ENCODE measurements at regions not wholly inside any gene's neighbourhood (a gene's known extent, or its start where the extent isn't known, plus 50 kb on each side); places are given as distances from the start of the nearest gene placed in this dataset.

DNA sequence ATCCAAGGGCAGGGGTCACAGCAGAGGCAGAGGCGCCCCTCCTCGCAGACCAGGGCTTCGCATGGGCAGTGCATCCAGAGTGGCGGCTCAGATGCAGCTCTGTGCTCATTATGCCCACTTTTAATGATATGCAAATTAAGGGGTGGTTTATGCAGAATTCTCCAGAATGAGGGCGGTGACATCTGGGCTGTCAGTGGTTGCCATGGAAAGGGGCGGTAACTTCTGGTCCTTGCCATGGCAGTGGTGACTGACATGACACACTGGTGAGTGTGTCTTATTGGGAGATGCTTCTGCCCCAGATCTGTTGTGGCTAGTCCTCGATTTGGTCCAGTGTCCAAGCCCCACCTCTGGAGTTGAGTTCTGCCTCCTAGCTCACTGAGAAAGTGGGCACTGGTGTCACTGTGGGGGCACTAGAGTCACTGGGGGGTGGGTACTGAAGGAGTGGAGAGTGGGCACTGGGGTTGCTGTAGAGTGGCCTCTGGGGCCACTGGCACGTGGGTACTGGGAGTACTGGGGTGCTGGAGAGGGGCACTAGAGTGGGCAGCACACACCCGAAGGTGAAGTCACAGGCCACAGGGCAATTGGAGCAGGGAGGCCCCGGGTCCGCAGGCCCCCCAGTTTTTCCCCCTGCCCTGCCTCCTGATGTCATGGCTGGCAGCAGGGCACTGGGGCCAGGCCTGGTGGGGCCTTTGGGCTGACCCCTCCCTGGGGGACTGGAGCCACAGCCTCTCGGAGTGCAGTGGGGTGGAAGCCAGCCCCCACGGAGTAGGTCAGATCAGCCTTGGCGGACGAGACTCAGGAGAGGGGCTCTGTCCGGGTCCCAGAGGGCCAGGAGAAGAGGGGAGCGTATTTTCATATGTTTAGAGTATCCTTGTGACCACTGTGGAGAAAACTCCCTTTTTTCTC lies 98.6 kb upstream of the NKX1-1 start:
- no peak overlapping the region for H3K4me3 ChIP-seq (ENCODE audit: low read length in 2 of 2)
- no peak overlapping the region for H3K27ac ChIP-seq (ENCODE audit: low read depth, low read length)
- H3K4me3 Mint-ChIP-seq = no peak overlapping the region
- H3K27me3 Mint-ChIP-seq = peaks cover 2 to 8% of the 10 kb centered on the region in 2 donors
- H3K27ac Mint-ChIP-seq = no peak overlapping the region
- H3K4me1 Mint-ChIP-seq = no peaks in the 10 kb centered on the region
- no peaks in the 10 kb centered on the region for H3K36me3 ChIP-seq (ENCODE audit: insufficient read depth, low read length)
- H3K36me3 Mint-ChIP-seq = no peaks in the 10 kb centered on the region
- ChIA-PET CTCF (ENCODE audit: partially characterized antibody) (no interaction called here), POLR2A (ENCODE audit: partially characterized antibody) (no interaction called here)
- intact Hi-C loops (cut with micrococcal nuclease) = no loop called here
- no peak for DNase-seq
- no peaks in the 10 kb centered on the region for H3K9me3 ChIP-seq (ENCODE audit: control insufficient read depth in 1 of 2, low read length in 2 of 2)
- no peaks in the 10 kb centered on the region for H3K9me3 Mint-ChIP-seq
- H3K4me1 ChIP-seq (ENCODE audit: insufficient read depth, low read length) = no peaks in the 10 kb centered on the region
- no peaks in the 10 kb centered on the region for H3K27me3 ChIP-seq (ENCODE audit: insufficient read depth, low read length)

DNA sequence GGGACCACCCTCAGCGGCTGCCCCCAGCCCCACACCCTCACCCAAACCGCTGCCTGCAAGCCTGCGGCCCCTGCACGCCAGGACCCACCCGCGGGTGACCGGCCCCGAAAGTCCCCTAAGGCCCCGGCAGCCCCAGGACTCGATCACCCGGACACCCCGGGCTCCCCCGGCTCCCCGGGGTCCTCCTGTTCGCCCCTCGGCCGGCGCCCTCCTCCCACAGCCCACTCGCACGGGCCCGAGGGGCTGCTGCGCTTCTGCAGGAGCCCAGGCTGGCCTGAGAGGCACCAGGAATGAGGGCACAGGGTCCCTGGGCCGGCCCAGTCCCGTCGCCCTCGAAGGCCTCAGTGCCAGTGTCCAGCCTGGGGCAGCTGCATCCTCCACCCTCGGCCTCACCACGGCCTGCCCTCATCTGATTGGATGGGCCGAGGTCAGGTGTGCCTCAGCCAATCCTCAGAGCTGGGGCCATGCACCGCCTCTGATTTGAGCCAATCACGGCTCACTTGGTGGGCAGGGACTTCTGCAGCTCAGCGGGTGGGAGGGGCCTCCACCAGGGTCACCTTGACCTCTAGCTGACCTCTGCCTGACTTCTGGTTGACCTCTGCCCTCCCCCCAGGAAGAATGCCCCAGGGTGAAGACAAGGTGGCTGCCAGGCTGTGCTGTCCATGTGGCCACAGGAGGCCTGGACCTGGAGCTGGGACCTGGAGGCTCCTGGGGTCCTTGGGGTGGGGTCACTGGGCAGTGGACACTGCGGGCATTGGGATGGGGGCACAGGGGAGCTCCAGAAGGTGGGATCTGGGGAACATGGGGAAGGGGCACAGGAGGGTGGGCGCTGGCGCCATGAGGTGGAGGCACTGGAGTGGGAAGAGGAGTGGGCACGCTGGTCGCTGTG lies 97.6 kb upstream of the NKX1-1 start:
- Mint-ChIP-seq H3K27ac (no peak overlapping the region), H3K9me3 (no peaks in the 10 kb centered on the region), H3K36me3 (no peaks in the 10 kb centered on the region), H3K4me1 (no peaks in the 10 kb centered on the region), H3K27me3 (peaks cover 2 to 7% of the 10 kb centered on the region in 2 donors), H3K4me3 (no peak overlapping the region)
- ChIA-PET CTCF (ENCODE audit: partially characterized antibody) (no interaction called here), POLR2A (ENCODE audit: partially characterized antibody) (no interaction called here)
- Histone ChIP-seq H3K9me3 (ENCODE audit: control insufficient read depth in 1 of 2, low read length in 2 of 2) (no peaks in the 10 kb centered on the region), H3K36me3 (ENCODE audit: insufficient read depth, low read length) (no peaks in the 10 kb centered on the region), H3K27ac (ENCODE audit: low read depth, low read length) (no peak overlapping the region), H3K4me3 (ENCODE audit: low read length in 2 of 2) (no peak overlapping the region), H3K4me1 (ENCODE audit: insufficient read depth, low read length) (no peaks in the 10 kb centered on the region), H3K27me3 (ENCODE audit: insufficient read depth, low read length) (no peaks in the 10 kb centered on the region)
- intact Hi-C loops (cut with micrococcal nuclease) = no loop called here
- no peak for DNase-seq

DNA sequence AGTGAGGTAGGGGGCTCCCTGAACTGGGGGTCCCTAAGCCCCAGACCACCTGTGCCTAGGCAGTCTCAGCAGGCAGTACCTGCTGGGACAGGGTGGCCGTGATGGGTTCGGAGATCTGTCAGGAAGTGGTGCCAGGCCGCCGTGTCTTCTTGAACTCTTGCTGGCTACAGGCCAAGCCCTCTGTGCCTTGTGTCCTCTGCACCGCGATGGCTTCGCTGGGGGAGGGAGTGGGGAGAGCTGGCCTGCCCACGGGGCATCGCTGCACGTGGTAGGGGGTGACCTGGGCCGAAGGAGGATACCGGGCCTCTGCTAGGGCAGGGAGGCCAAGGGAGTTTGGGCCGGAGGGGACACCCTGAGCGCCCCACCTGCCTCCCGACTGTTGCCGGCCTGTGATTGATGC lies 96.7 kb upstream of the NKX1-1 start:
- Histone ChIP-seq H3K27ac (ENCODE audit: low read depth, low read length) (no peak overlapping the region), H3K36me3 (ENCODE audit: insufficient read depth, low read length) (no peaks in the 10 kb centered on the region), H3K4me1 (ENCODE audit: insufficient read depth, low read length) (no peaks in the 10 kb centered on the region), H3K4me3 (ENCODE audit: low read length in 2 of 2) (no peak overlapping the region), H3K9me3 (ENCODE audit: control insufficient read depth in 1 of 2, low read length in 2 of 2) (no peaks in the 10 kb centered on the region), H3K27me3 (ENCODE audit: insufficient read depth, low read length) (no peaks in the 10 kb centered on the region)
- H3K27ac Mint-ChIP-seq = no peak overlapping the region
- H3K9me3 Mint-ChIP-seq = no peaks in the 10 kb centered on the region
- ChIA-PET CTCF (ENCODE audit: partially characterized antibody) (no interaction called here), POLR2A (ENCODE audit: partially characterized antibody) (no interaction called here)
- H3K4me3 Mint-ChIP-seq = no peak overlapping the region
- H3K4me1 Mint-ChIP-seq = no peaks in the 10 kb centered on the region
- H3K36me3 Mint-ChIP-seq = no peaks in the 10 kb centered on the region
- peaks cover 2 to 7% of the 10 kb centered on the region in 2 donors for H3K27me3 Mint-ChIP-seq
- intact Hi-C loops (cut with micrococcal nuclease) = no loop called here
- DNase-seq = no peak

DNA sequence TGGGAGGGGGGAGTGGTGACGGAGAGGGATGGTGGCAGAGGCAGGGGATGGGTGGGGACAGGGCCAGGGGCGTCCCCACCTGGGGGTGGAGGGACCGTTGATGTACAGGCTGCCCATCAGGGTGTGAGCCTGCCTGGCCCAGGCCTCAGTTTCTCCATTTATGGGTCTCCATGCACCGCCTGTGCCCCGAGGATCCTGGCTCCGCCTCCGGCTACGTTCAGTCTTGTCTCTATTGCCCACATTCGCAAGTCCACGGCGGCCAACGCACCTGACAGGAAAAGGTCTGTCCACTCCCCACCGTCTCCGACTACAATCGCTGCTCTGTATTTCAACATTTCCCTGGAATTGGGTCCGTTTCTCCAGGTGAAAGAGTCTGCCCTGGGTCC lies 96.3 kb upstream of the NKX1-1 start:
- Mint-ChIP-seq H3K9me3 (no peaks in the 10 kb centered on the region), H3K36me3 (no peaks in the 10 kb centered on the region), H3K4me1 (no peaks in the 10 kb centered on the region), H3K27me3 (peaks cover 2 to 7% of the 10 kb centered on the region in 2 donors), H3K4me3 (no peak overlapping the region), H3K27ac (no peak overlapping the region)
- Histone ChIP-seq H3K9me3 (ENCODE audit: control insufficient read depth in 1 of 2, low read length in 2 of 2) (no peaks in the 10 kb centered on the region), H3K27ac (ENCODE audit: low read depth, low read length) (no peak overlapping the region), H3K4me3 (ENCODE audit: low read length in 2 of 2) (no peak overlapping the region), H3K4me1 (ENCODE audit: insufficient read depth, low read length) (no peaks in the 10 kb centered on the region), H3K36me3 (ENCODE audit: insufficient read depth, low read length) (no peaks in the 10 kb centered on the region), H3K27me3 (ENCODE audit: insufficient read depth, low read length) (no peaks in the 10 kb centered on the region)
- DNase-seq = no peak
- intact Hi-C loops (cut with micrococcal nuclease) = no loop called here
- POLR2A ChIA-PET (ENCODE audit: partially characterized antibody) = no interaction called here
- CTCF ChIA-PET (ENCODE audit: partially characterized antibody) = no interaction called here

DNA sequence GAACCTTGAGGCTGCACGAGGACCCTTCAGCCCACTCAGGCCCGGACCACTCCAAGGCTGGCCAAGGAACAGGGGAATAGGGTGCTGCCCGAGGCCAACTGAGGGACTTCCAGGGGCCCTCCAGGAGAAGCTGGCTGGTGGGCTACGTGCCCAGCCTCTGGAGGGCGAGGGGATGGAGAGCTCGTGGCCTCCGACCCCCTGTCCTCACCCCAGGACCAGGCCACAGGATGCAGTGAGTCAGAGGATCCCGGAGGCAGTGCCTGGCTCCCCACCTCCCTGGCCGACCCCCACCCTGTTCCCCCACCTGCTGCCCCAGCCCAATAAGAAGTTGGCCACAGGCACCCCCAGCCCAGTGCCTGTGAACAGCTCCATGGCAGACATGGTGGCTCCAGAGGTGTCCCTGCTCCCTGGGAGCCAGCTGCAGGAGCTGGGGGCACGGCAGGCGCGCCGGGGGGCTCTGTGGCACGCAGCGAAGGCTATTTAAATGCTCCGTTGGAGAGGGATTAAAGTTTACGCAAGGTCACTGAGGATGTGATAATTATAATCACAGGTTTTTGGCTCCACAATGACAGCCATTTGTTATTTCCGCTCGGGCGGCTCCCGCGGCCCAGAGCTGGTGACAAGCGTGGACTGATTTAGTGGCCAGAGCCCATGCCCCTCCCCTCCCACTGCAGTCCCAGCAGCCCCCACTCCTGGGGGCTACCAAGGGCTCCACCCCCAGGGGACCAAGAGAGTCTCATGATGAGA lies 95.7 kb upstream of the NKX1-1 start:
- H3K27me3 Mint-ChIP-seq = peaks cover 2 to 5% of the 10 kb centered on the region in 2 donors
- CTCF ChIA-PET (ENCODE audit: partially characterized antibody) = no interaction called here

DNA sequence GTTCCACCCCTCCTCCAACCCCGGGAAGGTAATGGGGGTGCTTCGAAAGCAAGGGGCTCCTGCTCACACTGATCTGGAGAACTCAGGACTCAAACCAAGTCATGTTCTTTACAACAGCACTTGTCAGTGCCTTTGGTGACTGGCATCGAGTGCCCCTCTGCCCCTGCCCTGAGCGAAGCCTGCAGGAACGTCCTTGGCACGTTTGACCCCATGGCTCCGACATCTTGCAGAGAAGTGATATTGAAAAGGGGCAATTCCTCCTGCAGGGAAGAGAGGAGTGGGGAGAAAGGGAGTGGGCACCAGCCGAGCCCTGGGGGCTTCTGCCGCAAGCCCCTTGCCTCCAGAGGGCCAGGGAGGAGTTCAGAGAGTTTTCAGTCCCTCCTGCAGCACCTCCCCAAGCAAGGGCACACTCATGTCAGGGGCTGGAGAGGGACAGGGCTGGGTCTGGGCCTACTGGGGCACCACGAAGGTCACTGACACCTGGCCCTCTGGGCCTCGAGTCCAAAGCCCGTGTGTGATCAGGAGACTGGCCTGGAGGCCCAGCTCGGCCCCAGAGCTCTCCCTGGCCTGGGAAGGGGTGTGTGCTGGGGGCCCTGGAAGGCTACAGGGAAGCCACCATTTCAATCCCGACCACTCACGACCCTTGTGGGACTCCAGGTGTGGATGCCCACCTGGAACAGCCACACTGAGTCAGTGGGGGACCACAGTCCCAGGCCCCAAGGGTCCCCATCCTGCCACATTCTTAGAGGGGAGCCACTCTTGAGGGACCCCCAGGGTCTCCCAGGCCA lies 94.9 kb upstream of the NKX1-1 start:
- POLR2A ChIA-PET (ENCODE audit: partially characterized antibody) = no interaction called here
- no peaks in the 10 kb centered on the region for H3K4me1 ChIP-seq (ENCODE audit: insufficient read depth, low read length)
- Mint-ChIP-seq H3K4me1 (no peaks in the 10 kb centered on the region), H3K4me3 (no peak overlapping the region), H3K27ac (no peak overlapping the region), H3K27me3 (peaks cover 0 to 4% of the 10 kb centered on the region in 2 donors), H3K9me3 (no peaks in the 10 kb centered on the region), H3K36me3 (no peaks in the 10 kb centered on the region)
- H3K36me3 ChIP-seq (ENCODE audit: insufficient read depth, low read length) = no peaks in the 10 kb centered on the region
- no peak overlapping the region for H3K27ac ChIP-seq (ENCODE audit: low read depth, low read length)
- H3K9me3 ChIP-seq (ENCODE audit: control insufficient read depth in 1 of 2, low read length in 2 of 2) = no peaks in the 10 kb centered on the region
- no peaks in the 10 kb centered on the region for H3K27me3 ChIP-seq (ENCODE audit: insufficient read depth, low read length)
- no peak overlapping the region for H3K4me3 ChIP-seq (ENCODE audit: low read length in 2 of 2)
- DNase-seq = no peak
- CTCF ChIA-PET (ENCODE audit: partially characterized antibody) = no interaction called here
- intact Hi-C loops (cut with micrococcal nuclease) = no loop called here

More for the DNA sequence above, 95.7 kb upstream of the NKX1-1 start:
- Histone ChIP-seq H3K9me3 (ENCODE audit: control insufficient read depth in 1 of 2, low read length in 2 of 2) (no peaks in the 10 kb centered on the region), H3K36me3 (ENCODE audit: insufficient read depth, low read length) (no peaks in the 10 kb centered on the region), H3K4me3 (ENCODE audit: low read length in 2 of 2) (no peak overlapping the region), H3K4me1 (ENCODE audit: insufficient read depth, low read length) (no peaks in the 10 kb centered on the region), H3K27me3 (ENCODE audit: insufficient read depth, low read length) (no peaks in the 10 kb centered on the region), H3K27ac (ENCODE audit: low read depth, low read length) (no peak overlapping the region)
- Mint-ChIP-seq H3K4me1 (no peaks in the 10 kb centered on the region), H3K36me3 (no peaks in the 10 kb centered on the region), H3K9me3 (no peaks in the 10 kb centered on the region), H3K27ac (no peak overlapping the region), H3K4me3 (no peak overlapping the region)
- POLR2A ChIA-PET (ENCODE audit: partially characterized antibody) = no interaction called here
- intact Hi-C loops (cut with micrococcal nuclease) = no loop called here
- no peak for DNase-seq

Measured in CD4-positive, alpha-beta memory T cell (primary cell).